ENCODE measurements at regions not wholly inside any gene's neighbourhood (a gene's known extent, or its start where the extent isn't known, plus 50 kb on each side); places are given as distances from the start of the nearest gene placed in this dataset.

- ChIA-PET CTCF (ENCODE audit: unreplicated experiment) (no interaction called here), POLR2A (interaction anchor here (0.6 kb wide), 1 partner anchor 16 kb away, joined by 4 read pairs; no protein-coding TSS in a partner anchor)
- no peaks in the 10 kb centered on the region for H3K4me1 ChIP-seq (ENCODE audit: insufficient read depth, low read length, poor library complexity, severe bottlenecking)
- DNase-seq (ENCODE audit: low spot score) = no peak
- intact Hi-C loops (cut with micrococcal nuclease; ENCODE audit: unreplicated experiment) = no loop called here
- BruUV-seq (replicated peaks) = no TSS peak
- H3K9me2 ChIP-seq (ENCODE audit: insufficient read depth, low read length) = no peaks in the 10 kb centered on the region
- H3K4me2 ChIP-seq (ENCODE audit: low read length) = no peak overlapping the region
- H3K36me3 ChIP-seq (ENCODE audit: insufficient read depth, low read length) = no peaks in the 10 kb centered on the region
- H3K27ac ChIP-seq (ENCODE audit: low read depth, low read length, poor library complexity, severe bottlenecking) = no peak overlapping the region
- H4K20me1 ChIP-seq (ENCODE audit: insufficient read depth, low read length) = no peaks in the 10 kb centered on the region
- H3K79me2 ChIP-seq (ENCODE audit: insufficient read depth, low read depth, low read length) = no peaks in the 10 kb centered on the region
- no peaks in the 10 kb centered on the region for H3K9me3 ChIP-seq (ENCODE audit: low read length)
- TF ChIP-seq EZH2phosphoT487 (IDR thresholded peaks at IDR 0.05; ENCODE audit: borderline replicate concordance, low read depth, low read length) = no peak
- no peak for TF ChIP-seq CTCF (conservative IDR thresholded peaks at IDR 0.05; ENCODE audit: low read length)
- H2AFZ ChIP-seq (ENCODE audit: low read length) = no peak overlapping the region
- H3K4me3 ChIP-seq (ENCODE audit: low read depth, low read length, poor library complexity, severe bottlenecking) = no peak overlapping the region
Observed at GRCh38 chr5:105207066-105207465, 1644.5 kb upstream of the NUDT12 start.

- H3K27ac ChIP-seq (ENCODE audit: low read depth, low read length, poor library complexity, severe bottlenecking) = no peak overlapping the region
- H3K4me2 ChIP-seq (ENCODE audit: low read length) = no peak overlapping the region
- DNase-seq (ENCODE audit: low spot score) = no peak
- no peak overlapping the region for H3K4me3 ChIP-seq (ENCODE audit: low read depth, low read length, poor library complexity, severe bottlenecking)
- no peaks in the 10 kb centered on the region for H3K9me3 ChIP-seq (ENCODE audit: low read length)
- H2AFZ ChIP-seq (ENCODE audit: low read length) = no peak overlapping the region
- no peaks in the 10 kb centered on the region for H3K9me2 ChIP-seq (ENCODE audit: insufficient read depth, low read length)
- intact Hi-C loops (cut with micrococcal nuclease; ENCODE audit: unreplicated experiment) = no loop called here
- H4K20me1 ChIP-seq (ENCODE audit: insufficient read depth, low read length) = no peaks in the 10 kb centered on the region
- TF ChIP-seq EZH2phosphoT487 (IDR thresholded peaks at IDR 0.05; ENCODE audit: borderline replicate concordance, low read depth, low read length) = no peak
- no peak for TF ChIP-seq CTCF (conservative IDR thresholded peaks at IDR 0.05; ENCODE audit: low read length)
- H3K4me1 ChIP-seq (ENCODE audit: insufficient read depth, low read length, poor library complexity, severe bottlenecking) = no peaks in the 10 kb centered on the region
- H3K36me3 ChIP-seq (ENCODE audit: insufficient read depth, low read length) = no peaks in the 10 kb centered on the region
- POLR2A ChIA-PET = interaction anchor here (0.7 kb wide), 1 partner anchor 17 kb away, joined by 3 read pairs; no protein-coding TSS in a partner anchor
- no peaks in the 10 kb centered on the region for H3K79me2 ChIP-seq (ENCODE audit: insufficient read depth, low read depth, low read length)
- CTCF ChIA-PET (ENCODE audit: unreplicated experiment) = no interaction called here
- no TSS peak for BruUV-seq (replicated peaks)
Observed at GRCh38 chr5:105197531-105197930, 1634.9 kb upstream of the NUDT12 start.

GRCh38 chr5:105195765-105196164 is 1633.2 kb upstream of the NUDT12 start:
- TF ChIP-seq EZH2phosphoT487 (IDR thresholded peaks at IDR 0.05; ENCODE audit: borderline replicate concordance, low read depth, low read length) (no peak), CTCF (conservative IDR thresholded peaks at IDR 0.05; ENCODE audit: low read length) (no peak)

More at GRCh38 chr5:105195765-105196164, 1633.2 kb upstream of the NUDT12 start:
- ChIA-PET POLR2A (no interaction called here), CTCF (ENCODE audit: unreplicated experiment) (no interaction called here)
- H3K4me1 ChIP-seq (ENCODE audit: insufficient read depth, low read length, poor library complexity, severe bottlenecking) = no peaks in the 10 kb centered on the region
- H3K27ac ChIP-seq (ENCODE audit: low read depth, low read length, poor library complexity, severe bottlenecking) = no peak overlapping the region
- no peak overlapping the region for H3K4me3 ChIP-seq (ENCODE audit: low read depth, low read length, poor library complexity, severe bottlenecking)
- no peaks in the 10 kb centered on the region for H3K9me2 ChIP-seq (ENCODE audit: insufficient read depth, low read length)
- H4K20me1 ChIP-seq (ENCODE audit: insufficient read depth, low read length) = no peaks in the 10 kb centered on the region
- H3K36me3 ChIP-seq (ENCODE audit: insufficient read depth, low read length) = no peaks in the 10 kb centered on the region
- DNase-seq (ENCODE audit: low spot score) = no peak
- intact Hi-C loops (cut with micrococcal nuclease; ENCODE audit: unreplicated experiment) = no loop called here
- no peaks in the 10 kb centered on the region for H3K79me2 ChIP-seq (ENCODE audit: insufficient read depth, low read depth, low read length)
- H3K4me2 ChIP-seq (ENCODE audit: low read length) = no peak overlapping the region
- no peaks in the 10 kb centered on the region for H3K9me3 ChIP-seq (ENCODE audit: low read length)
- no TSS peak for BruUV-seq (replicated peaks)
- no peak overlapping the region for H2AFZ ChIP-seq (ENCODE audit: low read length)
